ENCODE measurements at regions not wholly inside any gene's neighbourhood (a gene's known extent, or its start where the extent isn't known, plus 50 kb on each side); places are given as distances from the start of the nearest gene placed in this dataset.

DNA sequence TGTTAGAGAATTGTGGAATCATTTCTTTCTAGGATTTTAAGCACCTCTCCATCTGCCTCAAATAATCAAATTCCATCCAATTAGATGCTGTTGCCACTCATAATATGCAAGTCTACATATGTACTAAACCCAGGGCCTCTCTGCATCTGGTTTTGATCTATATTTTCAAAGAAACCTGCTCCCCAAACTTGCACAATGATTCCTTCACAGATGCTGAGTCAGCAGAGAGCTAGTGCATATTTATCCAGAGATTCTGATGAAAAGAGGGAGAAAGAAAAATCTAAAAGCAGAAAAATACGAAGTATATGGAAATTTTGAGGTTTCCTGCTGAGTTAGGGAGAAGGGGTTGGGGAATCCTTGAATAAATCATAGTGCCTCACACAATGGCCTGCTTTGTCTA is 235.1 kb upstream of the RBFOX1 start:
- H3K36me3 ChIP-seq (ENCODE audit: control insufficient read depth in 1 of 2, insufficient read depth in 2 of 2, low read length in 2 of 2) = no peaks in the 10 kb centered on the region
- peaks cover 4 to 17% of the 10 kb centered on the region in 2 experiments; a peak in 2 of 4 replicates for H3K9me3 ChIP-seq (ENCODE audit: control insufficient read depth in 1 of 2, insufficient read depth in 1 of 2, low read depth in 1 of 2, low read length in 2 of 2)
- no TSS peak for BruUV-seq (replicated peaks)
- H2AFZ ChIP-seq (ENCODE audit: low read depth, low read length, poor library complexity, severe bottlenecking) = no peak overlapping the region
- H3K4me2 ChIP-seq (ENCODE audit: low read length) = no peak overlapping the region
- ATAC-seq (no peak), DNase-seq (ENCODE audit: low read depth, low spot score) (no peak)
- H3K79me2 ChIP-seq (ENCODE audit: insufficient read depth, low read length) = no peaks in the 10 kb centered on the region
- RAD21 ChIA-PET (ENCODE audit: low non-redundant PET in 1 of 2, low total read pairs in 2 of 2, uncharacterized antibody in 2 of 2, unreplicated experiment in 2 of 2) = no interaction called here
- no peak overlapping the region for H3K9ac ChIP-seq (ENCODE audit: low read length)
- POLR2A ChIA-PET = no interaction called here
- no peak overlapping the region for H3K4me3 ChIP-seq (replicated peaks in 1 of 2; ENCODE audit: low read depth in 1 of 2, low read length in 2 of 2)
- H4K20me1 ChIP-seq (ENCODE audit: insufficient read depth) = no peaks in the 10 kb centered on the region
- H3K9me2 ChIP-seq (ENCODE audit: insufficient read depth) = no peaks in the 10 kb centered on the region
- no peak overlapping the region for H3K27ac ChIP-seq (ENCODE audit: low read depth, low read length)
- no peaks in the 10 kb centered on the region for H3K4me1 ChIP-seq (ENCODE audit: control insufficient read depth in 1 of 2, insufficient read depth in 2 of 2, low read length in 2 of 2)
- CTCF ChIA-PET = no interaction called here
- intact Hi-C loops (cut with micrococcal nuclease) = no loop called here
- H3K27me3 ChIP-seq (ENCODE audit: insufficient read depth, low read length) = no peaks in the 10 kb centered on the region
- TF ChIP-seq RAD21 (IDR thresholded peaks at IDR 0.05; ENCODE audit: low read depth) (no peak), EZH2phosphoT487 (IDR thresholded peaks at IDR 0.05; ENCODE audit: borderline replicate concordance) (no peak), EZH2 (IDR thresholded peaks at IDR 0.05) (no peak), CBX3 (IDR thresholded peaks at IDR 0.05; ENCODE audit: low read depth) (no peak)

DNA sequence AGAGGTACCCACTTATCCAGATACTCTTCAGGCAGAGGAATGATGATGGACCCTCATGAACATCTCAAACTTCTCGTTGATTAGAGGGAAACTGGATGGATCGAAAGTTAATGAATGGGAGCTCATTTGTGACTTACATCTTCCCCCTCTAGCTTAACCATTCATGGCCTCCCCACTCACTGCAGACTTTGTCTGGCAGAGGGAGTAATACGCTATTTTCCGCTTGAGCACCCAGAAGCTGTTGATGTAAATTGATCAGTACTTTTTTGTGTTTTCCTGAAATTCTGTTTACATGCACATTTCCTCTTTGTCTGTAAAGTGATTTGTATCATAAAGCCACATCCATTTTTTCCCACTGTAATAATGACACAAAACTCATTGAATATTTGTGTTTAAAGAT is 239.1 kb upstream of the RBFOX1 start:
- TF ChIP-seq POLR2A (IDR thresholded peaks at IDR 0.05; ENCODE audit: borderline replicate concordance, extremely low read depth, insufficient read depth, insufficient read length) = no peak
- Histone ChIP-seq H4K20me1 (ENCODE audit: insufficient read depth) (no peaks in the 10 kb centered on the region), H3K9ac (ENCODE audit: low read length) (no peak overlapping the region), H3K9me2 (ENCODE audit: insufficient read depth) (no peaks in the 10 kb centered on the region), H3K9me3 (ENCODE audit: control insufficient read depth in 1 of 2, insufficient read depth in 1 of 2, low read depth in 1 of 2, low read length in 2 of 2) (peaks cover 4% of the 10 kb centered on the region in 2 experiments; a peak in 2 of 4 replicates), H3K79me2 (ENCODE audit: insufficient read depth, low read length) (no peaks in the 10 kb centered on the region), H2AFZ (ENCODE audit: low read depth, low read length, poor library complexity, severe bottlenecking) (no peak overlapping the region), H3K27ac (ENCODE audit: low read depth, low read length) (no peak overlapping the region), H3K4me1 (ENCODE audit: control insufficient read depth in 1 of 2, insufficient read depth in 2 of 2, low read length in 2 of 2) (no peaks in the 10 kb centered on the region), H3K4me2 (ENCODE audit: low read length) (no peak overlapping the region), H3K4me3 (replicated peaks in 1 of 2; ENCODE audit: low read depth in 1 of 2, low read length in 2 of 2) (no peak overlapping the region), H3K36me3 (ENCODE audit: control insufficient read depth in 1 of 2, insufficient read depth in 2 of 2, low read length in 2 of 2) (no peaks in the 10 kb centered on the region), H3K27me3 (ENCODE audit: insufficient read depth, low read length) (no peaks in the 10 kb centered on the region)
- ATAC-seq = no peak
- DNase-seq (ENCODE audit: low read depth, low spot score) = no peak
- RAD21 ChIA-PET (ENCODE audit: low non-redundant PET in 1 of 2, low total read pairs in 2 of 2, uncharacterized antibody in 2 of 2, unreplicated experiment in 2 of 2) = no interaction called here
- no TSS peak for BruUV-seq (replicated peaks)
- CTCF ChIA-PET = no interaction called here
- intact Hi-C loops (cut with micrococcal nuclease) = no loop called here
- POLR2A ChIA-PET = no interaction called here
